Uterus (tissue), 2 donors: ENCODE measurements at regions not wholly inside any gene's neighbourhood (a gene's known extent, or its start where the extent isn't known, plus 50 kb on each side); places are given as distances from the start of the nearest gene placed in this dataset.

Source experiments
- POLR2A ChIP-seq, 2 donors: fragments of 450-650 bp; IDR thresholded peaks; one replicate each; pipeline ENCODE4 v1.6.1; 2016; ENCODE audit warnings: antibody characterized with exemption in 2 of 2, mild to moderate bottlenecking in 1 of 2, moderate library complexity in 1 of 2
- TF ChIP-seq, protein P1 (sequence below), 4 experiments: fragments of 200-600 bp in 2 of 4; fragments of 450-650 bp in 2 of 4; sonication (generic) in 2 of 4; IDR thresholded peaks; one replicate each; pipeline ENCODE4 v1.5.1; 2016 to 2019; ENCODE audit warnings: antibody characterized with exemption in 4 of 4, mild to moderate bottlenecking in 2 of 4, moderate library complexity in 1 of 4

GRCh38 chr6:165096868-165097267 lies 212.5 kb downstream of the C6orf118 start:
- TF ChIP-seq, protein P1, sequence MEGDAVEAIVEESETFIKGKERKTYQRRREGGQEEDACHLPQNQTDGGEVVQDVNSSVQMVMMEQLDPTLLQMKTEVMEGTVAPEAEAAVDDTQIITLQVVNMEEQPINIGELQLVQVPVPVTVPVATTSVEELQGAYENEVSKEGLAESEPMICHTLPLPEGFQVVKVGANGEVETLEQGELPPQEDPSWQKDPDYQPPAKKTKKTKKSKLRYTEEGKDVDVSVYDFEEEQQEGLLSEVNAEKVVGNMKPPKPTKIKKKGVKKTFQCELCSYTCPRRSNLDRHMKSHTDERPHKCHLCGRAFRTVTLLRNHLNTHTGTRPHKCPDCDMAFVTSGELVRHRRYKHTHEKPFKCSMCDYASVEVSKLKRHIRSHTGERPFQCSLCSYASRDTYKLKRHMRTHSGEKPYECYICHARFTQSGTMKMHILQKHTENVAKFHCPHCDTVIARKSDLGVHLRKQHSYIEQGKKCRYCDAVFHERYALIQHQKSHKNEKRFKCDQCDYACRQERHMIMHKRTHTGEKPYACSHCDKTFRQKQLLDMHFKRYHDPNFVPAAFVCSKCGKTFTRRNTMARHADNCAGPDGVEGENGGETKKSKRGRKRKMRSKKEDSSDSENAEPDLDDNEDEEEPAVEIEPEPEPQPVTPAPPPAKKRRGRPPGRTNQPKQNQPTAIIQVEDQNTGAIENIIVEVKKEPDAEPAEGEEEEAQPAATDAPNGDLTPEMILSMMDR (IDR thresholded peaks at IDR 0.05) = no peak
- no peak for TF ChIP-seq POLR2A (IDR thresholded peaks at IDR 0.05)
